GM18868 (cell line): ENCODE measurements at regions not wholly inside any gene's neighbourhood (a gene's known extent, or its start where the extent isn't known, plus 50 kb on each side); places are given as distances from the start of the nearest gene placed in this dataset.

ENCODE experiments used
- ATAC-seq: cut with Tn5 transposase; IDR thresholded peaks from one replicate; pipeline ENCODE4 v1.9.1; 2021; ENCODE audit warnings: mild to moderate bottlenecking, moderate library complexity; ENCODE audit not compliant: unreplicated experiment

DNA sequence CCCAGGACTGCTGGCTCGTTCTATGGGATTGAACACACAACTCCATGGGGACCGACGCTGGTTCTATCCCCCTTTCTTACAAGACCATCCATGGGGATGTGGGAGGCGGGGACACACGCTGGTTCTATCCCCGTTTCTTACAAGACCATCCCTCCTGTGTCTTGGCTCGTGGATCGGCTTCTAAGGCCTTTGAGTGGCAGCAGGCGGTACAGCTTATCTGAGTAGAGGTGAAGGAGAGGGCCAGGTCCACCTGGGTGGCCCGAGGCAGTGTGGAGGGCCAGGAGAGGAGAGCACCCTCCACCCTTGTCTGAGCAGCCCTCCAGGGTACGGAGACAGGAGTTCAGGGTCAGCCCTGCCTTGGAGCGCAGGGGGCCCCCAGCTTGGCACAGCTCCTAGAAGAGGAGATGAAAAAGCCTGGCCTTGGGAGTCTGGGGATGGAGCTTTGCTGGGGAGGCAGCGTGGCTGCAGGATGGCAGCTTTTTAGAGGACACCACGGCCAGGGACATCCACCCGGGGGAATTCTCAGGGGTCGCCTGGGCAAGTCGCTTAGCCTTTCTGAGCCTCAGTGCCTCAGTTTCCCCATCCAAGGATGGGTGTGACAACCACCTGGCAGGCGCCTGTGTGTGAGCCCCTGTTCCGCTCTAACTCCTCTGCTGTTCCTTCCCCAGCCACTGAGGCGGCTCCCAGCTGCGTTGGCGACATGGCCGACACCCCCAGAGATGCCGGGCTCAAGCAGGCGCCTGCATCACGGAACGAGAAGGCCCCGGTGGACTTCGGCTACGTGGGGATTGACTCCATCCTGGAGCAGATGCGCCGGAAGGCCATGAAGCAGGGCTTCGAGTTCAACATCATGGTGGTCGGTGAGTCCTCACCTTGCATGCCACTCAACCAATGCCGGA, 341.0 kb downstream of the SEC14L1 start:
- ATAC-seq, result no peak

DNA sequence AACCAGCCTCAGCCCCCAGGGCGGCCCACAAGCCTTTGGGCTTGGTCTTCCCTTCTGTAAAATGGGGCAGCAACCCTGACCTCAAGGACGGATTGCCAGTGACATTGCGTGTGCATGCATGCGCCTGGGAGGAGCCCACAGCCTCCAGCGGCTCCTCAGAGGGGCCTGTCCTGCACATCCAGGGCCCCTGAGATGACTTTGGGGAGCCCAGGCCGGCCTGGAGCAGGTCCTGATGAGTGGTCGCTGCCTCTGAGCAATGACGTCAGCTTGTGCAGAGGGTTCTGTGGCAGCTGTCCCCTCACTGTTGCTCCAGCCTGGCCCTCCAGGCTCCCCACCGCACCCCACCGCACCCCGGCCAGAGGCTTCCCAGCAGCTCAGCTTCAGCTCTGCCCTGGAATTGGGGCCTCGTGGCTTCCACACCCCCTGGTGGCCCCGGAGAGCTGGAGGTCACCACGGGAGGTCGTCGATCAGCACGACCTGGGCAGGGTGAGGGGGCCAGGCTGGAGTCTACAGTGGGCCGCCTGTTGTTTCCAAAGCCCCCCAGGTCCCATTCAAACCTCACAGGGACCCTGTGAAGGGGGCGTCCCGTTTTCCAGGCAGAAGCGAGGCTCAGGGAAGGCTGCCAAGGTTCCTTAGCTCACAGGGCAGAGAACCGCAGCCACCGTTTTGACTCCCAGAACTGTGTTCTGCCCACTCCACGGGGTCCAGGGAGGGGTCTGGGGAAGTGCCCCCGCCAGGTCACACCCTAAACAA, 341.8 kb downstream of the SEC14L1 start:
- ATAC-seq, result no peak

GRCh38 chr17:77483128-77483598, 342.4 kb downstream of the SEC14L1 start:
- ATAC-seq, result no peak

GRCh38 chr17:77484111-77484510, 343.3 kb downstream of the SEC14L1 start:
- no peak for ATAC-seq

GRCh38 chr17:77485089-77485833, 344.5 kb downstream of the SEC14L1 start:
- no peak for ATAC-seq

DNA sequence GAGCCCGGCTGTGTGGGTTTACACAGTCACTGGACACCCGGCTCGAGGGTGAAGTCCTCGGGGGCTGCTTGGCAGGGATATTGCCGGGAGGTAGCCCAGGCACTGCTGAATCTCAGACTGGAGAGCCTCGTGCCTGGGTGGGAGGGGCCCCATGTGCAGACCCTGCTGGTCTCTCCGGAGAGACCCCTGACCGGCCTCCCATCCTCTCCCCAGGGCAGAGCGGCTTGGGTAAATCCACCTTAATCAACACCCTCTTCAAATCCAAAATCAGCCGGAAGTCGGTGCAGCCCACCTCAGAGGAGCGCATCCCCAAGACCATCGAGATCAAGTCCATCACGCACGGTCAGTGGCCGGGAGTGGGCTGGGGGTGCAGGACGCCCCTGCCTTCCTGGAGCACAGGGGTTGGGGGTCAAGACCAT, 346.5 kb downstream of the SEC14L1 start:
- no peak for ATAC-seq

DNA sequence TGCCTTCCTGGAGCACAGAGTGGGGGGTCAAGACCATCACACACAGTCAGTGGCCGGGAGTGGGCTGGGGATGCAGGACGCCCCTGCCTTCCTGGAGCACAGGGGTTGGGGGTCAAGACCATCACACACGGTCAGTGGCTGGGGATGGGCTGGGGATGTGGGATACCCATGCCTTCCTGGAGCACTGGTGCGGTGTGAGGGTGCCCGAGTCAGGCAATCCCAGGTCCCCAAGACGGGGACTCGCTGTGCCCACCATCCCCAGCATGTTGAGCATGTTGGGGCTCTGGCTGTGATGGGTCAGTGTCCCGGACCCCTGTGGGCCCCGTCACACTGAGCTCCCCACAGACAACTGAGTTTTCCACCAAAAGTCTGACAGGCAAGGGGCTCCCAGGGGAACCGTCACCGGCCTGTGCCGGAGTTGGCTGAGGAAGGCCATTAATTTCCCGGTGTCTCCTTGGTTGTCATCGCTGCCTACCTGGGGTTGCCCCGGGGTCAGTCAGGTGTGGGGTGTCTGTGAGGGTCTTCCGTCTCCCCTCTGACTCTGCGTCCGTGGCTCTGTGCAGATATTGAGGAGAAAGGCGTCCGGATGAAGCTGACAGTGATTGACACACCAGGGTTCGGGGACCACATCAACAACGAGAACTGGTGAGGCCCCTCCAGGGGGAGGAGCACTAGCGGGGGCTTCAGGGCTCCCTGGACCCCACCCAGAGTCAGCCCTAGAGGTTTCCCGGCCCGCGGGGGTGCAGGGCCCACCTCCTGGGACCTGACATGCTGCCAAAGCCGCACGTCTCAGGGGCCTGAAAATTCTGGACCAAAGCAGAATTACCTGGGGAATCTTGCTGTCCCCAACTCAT, 347.1 kb downstream of the SEC14L1 start:
- ATAC-seq, result no peak

GRCh38 chr17:77488531-77489238, 347.9 kb downstream of the SEC14L1 start:
- no peak for ATAC-seq

DNA sequence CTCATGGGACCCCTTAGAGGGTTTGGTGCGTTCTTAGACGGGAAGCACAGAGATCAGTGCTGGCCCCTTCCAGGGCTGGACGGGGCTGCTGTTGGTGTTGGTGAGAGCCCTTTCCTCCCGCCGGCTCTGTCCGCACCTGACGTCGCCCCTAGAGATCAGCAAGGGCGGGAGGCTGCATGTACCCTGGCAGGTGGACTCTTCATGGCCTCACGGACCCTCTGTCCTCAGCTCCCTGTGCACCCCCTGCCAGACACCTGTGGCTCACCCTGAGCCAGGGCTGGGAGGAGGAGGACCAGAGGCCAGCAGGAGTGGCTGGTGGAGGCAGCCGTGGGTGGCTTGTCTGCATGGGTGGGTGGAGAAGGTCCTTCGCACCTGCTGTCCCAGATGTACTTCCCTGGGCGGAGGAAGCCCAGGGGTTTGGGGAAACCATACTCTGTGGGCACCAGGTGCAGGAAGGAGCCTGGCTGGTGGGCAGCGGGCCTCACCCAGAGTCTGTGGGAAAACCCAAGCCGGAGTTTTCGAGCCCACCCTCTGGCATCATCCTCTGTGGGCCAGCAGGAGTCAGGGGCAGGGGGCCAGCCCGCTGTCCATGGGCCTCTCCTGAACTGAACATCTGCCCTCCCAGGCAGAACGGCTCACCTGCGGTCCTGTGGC, 348.6 kb downstream of the SEC14L1 start:
- ATAC-seq, result no peak

DNA sequence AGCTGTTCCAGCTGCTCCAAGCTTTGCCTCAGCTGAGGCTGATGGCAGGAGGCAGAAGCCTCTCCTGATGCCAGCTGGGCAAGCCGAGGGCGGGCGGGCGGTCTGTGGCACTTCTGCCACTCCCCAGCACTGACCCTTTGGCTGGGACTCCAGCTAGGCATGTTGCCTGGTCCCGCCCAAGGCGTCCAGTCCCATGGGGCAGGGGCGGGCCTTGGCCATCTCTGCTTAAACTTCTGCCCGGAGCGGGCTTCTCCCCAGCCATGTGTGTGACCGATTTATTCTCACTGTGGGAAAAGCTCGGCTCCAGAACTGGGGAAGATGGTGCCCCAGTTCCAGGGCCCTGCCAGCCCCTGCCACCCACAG, 349.1 kb downstream of the SEC14L1 start:
- no peak for ATAC-seq

- ATAC-seq, result no peak
These were observed 349.8 kb downstream of the SEC14L1 start for GRCh38 chr17:77490361-77491183.

- no peak for ATAC-seq
These were observed 351.2 kb downstream of the SEC14L1 start for GRCh38 chr17:77491921-77492445.

- ATAC-seq, result no peak
These were observed 351.9 kb downstream of the SEC14L1 start for GRCh38 chr17:77492446-77493237.

DNA sequence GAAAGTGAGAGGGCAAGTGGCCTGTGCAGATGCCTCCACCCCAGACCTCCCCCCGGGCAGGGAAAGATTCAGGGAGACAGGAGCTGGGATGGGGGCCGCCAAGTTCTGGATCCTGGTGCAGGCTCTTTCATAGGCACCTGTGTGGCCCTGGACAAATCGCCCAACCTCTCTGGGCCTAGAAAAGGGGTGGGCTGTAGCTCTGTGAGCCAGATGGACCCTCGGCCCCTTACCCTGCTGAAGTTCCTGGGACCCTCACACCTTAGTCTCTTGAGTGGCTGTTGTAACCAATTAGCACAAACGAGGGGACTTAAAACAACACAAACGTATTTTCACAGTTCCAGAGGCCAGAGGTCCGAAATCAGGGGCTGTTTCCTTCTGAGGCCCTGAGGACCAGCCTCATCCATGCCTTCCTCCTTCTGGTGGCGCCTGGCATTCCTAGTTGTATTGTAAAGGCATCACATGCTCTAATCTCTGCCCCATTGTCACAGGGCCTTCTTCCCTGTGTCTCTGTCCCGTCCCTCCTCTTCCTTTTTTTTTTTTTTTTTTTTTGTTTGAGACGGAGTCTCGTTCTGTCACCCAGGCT, 352.6 kb downstream of the SEC14L1 start:
- no peak for ATAC-seq

- no peak for ATAC-seq
These were observed 353.3 kb downstream of the SEC14L1 start for GRCh38 chr17:77493901-77494663.
